HG02571 (cell line): ENCODE measurements at regions not wholly inside any gene's neighbourhood (a gene's known extent, or its start where the extent isn't known, plus 50 kb on each side); places are given as distances from the start of the nearest gene placed in this dataset.

Experiments
- ATAC-seq: cut with Tn5 transposase; IDR thresholded peaks from one replicate; pipeline ENCODE4 v1.9.1; 2021; ENCODE audit warnings: mild to moderate bottlenecking, moderate library complexity; ENCODE audit not compliant: unreplicated experiment

- no peak for ATAC-seq
Measured at GRCh38 chr4:63644396-63644795, 764.9 kb downstream of the TECRL start.

- no peak for ATAC-seq
Measured at GRCh38 chr4:63637270-63637669, 772.0 kb downstream of the TECRL start.

- ATAC-seq: no peak
Measured at GRCh38 chr4:63632858-63633257, 776.4 kb downstream of the TECRL start.

- no peak for ATAC-seq
Measured at GRCh38 chr4:63620271-63620670, 789.0 kb downstream of the TECRL start.

- ATAC-seq: no peak
Measured at GRCh38 chr4:63619771-63620170, 789.5 kb downstream of the TECRL start.

- no peak for ATAC-seq
Measured at GRCh38 chr4:63618883-63619718, 790.1 kb downstream of the TECRL start.

DNA sequence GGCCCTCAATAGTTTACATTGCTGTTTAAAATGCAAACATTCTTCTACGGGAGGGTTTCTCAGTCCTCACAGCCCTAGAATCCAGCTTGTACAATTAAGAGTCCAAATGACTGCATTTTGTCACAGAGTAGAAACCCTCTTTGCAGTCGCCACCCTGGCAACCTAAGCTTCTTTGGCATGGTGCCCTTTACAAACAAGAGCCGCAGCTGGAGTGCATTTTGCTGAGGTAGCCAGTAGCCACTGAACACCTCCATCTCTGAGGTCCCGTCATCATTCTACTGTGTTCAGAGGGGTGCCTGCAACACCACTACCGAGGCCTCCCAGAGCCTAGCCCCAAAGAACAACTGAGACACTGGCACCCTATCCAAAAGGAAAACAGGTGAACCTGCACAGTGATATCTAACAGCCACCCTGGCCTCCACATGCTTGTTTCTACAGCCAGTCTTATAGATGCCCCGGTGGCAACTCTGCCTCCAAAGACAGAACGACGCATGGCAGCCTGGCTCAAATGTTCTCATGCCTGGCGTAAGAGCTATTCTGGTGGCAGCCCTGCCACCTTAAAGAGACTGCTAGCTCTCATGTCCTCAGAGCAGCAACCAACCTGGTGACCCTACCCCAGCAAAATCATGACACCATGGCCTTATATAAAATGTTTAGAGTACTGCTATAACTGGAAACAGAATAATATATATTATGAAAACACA lies 801.9 kb downstream of the TECRL start:
- no peak for ATAC-seq

GRCh38 chr4:63589796-63590195 lies 819.5 kb downstream of the TECRL start:
- no peak for ATAC-seq

DNA sequence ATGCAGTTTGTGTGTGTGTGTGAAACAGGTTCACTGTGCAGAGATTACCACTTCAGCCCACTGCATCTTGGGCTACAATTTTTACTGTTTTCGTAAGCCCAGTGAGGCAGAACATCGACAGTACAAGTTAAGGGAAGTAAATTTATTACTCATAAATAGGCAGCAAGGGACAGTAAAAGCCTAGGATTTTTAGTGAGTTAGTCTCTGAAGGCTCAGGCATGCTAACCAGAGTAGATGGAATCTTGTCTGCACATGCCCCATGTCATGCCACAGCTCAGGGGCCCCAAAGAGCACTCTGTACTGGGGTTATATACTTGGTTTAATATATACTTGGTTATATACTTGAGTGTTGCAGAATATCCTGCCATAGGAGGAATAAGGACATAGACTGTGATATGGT lies 825.7 kb downstream of the TECRL start:
- no peak for ATAC-seq

DNA sequence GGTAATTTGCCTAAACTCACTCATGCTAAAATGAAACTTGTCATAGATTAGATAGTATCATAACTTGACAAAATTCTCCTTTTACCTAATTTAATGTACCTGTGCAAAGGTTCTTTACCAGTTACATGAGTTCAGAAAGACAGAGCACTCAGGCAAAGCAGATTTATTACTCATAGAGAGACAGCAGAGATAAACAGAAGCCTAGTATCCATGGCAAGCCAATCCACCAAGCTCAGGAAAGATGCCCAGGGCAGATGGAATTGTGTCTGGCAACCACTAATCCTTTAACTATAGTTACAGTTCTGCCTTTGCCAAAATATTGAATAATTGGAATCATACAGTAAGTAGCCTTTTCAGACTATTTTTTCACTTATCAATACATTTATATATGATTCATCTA lies 826.2 kb downstream of the TECRL start:
- ATAC-seq: no peak

DNA sequence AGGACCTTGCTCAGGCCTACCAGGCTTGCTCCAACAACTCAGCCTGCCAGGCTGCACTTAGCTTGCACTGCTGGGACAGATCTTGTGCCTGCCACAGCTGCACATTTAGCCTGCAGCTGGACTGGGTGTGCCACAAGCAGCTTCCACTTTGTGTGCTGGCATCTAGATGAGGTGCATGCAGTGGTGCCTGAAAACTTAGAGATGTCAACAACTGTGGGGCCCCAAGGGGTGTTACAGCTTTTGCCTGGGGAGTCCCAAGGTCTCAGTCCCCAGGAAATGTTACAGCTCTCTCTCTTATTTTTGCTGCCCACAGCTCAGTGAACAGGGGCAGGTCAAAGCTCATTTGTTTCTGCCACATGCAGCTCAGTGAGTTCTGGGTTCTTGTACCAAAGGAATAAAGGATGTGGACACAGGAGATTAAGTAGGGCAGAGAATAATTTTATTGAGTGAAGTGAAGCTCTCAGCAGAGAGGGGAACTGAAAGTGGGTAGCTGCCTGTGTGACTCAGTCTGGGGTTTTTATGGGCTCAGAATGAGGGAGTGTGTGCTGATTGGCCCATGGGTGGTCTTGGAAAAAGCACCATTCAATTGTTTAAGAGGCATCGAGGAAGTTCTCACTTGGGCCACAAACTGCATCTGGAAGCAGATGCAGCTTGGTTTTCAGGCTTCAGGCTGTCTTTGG lies 828.3 kb downstream of the TECRL start:
- ATAC-seq: no peak

- no peak for ATAC-seq
Measured at GRCh38 chr4:63578383-63578782, 830.9 kb downstream of the TECRL start.

GRCh38 chr4:63566658-63567057 lies 842.6 kb downstream of the TECRL start:
- ATAC-seq: no peak

DNA sequence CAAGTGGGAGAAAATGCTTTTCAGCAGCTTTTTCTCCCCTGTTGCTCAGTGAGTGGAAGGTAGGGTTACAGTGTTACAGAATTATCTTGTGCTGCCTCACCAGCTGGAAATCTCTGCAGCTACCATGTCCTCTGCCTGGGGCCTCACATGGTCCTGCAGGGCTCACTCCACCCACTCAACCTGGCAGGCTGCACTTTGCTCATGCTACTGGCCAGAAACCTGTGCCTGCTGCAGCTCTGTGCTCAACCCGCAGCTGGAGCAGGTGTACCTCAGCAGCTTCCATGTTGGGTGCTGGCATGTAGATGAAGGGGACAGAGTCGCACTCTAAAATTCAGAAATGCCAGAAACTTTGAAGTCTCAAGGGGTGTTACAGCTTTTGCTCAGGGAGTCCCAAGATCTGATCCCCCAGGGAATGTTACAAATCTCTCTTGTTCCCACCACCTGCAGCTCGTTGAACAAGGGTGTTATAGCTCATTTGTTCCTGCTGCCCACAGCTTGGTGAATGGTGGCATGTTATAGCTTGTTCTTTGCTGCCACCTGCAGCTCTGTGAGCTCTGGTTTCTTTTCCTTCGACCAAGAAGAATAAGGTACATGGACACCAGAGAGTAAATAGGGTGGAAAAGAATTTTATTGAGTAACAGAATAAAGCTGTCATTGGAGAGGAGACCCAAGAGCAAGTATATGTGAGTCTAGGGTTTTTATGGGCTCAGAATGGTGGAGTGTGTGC lies 845.8 kb downstream of the TECRL start:
- no peak for ATAC-seq

- no peak for ATAC-seq
Measured at GRCh38 chr4:63558709-63559108, 850.5 kb downstream of the TECRL start.

DNA sequence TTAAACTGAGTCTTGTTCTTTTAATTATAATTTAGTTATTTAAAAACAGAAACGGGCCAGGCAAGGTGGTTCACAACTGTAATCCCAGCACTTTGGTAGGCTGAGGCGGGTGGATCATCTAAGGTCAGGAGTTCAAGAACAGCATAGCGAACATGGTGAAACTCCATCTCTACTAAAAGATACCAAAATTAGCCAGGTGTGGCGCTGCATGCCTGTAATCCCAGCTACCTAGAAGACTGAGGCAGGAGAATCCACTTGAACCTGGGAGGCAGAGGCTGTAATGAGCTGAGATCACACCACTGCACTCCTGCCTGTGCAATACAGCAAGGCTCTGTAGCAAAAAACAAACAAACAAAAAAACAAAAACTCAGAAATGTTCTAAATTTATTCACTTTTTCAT lies 852.9 kb downstream of the TECRL start:
- no peak for ATAC-seq

GRCh38 chr4:63553123-63553522 lies 856.1 kb downstream of the TECRL start:
- ATAC-seq: no peak

DNA sequence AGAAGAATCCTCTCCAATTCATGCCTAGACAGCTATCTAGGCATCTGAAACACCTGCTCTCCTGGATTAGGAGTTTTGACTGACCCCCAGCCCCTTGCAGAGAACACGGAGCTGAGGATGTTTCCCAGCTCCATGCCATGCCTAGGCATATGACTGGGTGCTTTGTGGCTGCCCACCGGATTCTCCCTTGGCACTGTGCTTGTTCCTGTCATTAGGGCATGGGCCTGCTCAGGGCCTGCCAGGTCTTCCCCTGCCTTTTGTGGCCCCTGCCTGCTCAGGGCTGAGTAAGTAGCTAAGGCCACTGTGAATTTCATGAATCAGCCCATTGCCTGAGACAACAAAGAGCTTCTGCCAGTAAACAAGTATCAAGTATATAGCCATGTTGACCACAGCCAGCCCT lies 867.4 kb downstream of the TECRL start:
- ATAC-seq: no peak

DNA sequence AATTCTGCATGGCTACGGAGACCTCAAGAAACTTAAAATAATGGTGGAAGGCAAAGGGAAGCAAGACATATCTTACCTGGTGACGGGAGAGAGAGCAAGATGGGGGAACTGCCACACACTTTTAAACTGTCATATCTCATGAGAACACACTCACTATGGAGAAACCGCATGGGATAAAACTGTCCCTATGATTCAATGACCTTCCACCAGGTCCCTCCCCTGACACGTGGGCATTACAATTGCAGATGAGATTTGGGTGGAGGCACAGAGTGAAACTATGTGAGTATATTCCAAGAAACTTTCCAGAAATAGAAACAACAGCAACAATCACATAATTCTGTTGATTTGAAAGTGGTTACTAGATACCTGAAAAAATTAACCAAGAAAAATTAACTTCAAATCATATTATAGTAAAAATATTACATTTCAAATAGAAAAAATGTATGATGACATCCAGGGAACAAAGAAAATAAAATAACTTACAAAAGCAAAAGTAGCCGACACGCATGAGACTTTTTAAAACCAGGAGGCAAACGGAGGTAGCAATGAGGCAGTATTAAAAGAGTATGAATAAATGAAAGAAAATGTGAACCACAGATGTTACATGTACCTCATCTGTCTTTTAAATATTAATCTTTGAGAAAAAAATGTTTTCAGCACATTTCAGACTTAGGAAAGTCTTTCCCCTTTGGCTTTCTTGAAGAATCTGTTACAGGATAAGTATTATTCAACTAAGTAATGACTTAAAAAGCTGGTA lies 879.5 kb downstream of the TECRL start:
- ATAC-seq: no peak

DNA sequence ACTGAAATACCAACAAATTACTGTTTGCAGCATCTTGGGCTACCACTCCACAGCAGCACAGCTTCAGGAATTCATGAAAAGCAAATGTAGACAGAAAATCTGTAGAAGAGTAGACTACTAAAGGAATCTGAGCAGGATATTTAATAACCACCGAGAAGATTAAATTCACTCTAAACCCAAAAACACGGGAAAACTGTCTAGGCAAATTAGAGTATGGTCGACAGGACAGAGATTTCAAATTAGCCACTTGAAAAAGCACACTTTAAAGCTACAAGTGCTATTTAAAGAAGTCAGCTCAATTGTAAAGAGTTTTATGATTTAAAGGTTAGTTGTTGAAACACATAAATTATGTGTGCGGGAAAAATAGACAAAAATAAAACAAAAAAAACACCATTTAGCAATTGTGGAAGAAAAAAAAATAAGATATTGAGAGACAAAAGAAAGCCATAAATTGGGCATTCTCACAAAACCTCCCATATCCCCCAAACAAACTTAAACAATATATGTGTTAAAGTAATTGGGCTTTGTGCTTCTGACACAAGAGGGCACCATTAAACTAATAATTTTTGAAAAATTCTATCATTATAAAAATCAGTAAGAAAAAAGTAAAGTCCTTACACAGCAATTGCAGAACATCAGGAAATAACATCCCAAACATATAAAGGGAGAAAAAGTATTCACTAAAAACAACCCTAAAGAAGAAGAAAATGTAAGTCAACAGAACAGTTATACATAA lies 880.8 kb downstream of the TECRL start:
- ATAC-seq: no peak
